ENCODE measurements at regions not wholly inside any gene's neighbourhood (a gene's known extent, or its start where the extent isn't known, plus 50 kb on each side); places are given as distances from the start of the nearest gene placed in this dataset.

- H3K4me3 ChIP-seq (ENCODE audit: low read depth, low read length), result no peak overlapping the region
- TF ChIP-seq, protein P1, sequence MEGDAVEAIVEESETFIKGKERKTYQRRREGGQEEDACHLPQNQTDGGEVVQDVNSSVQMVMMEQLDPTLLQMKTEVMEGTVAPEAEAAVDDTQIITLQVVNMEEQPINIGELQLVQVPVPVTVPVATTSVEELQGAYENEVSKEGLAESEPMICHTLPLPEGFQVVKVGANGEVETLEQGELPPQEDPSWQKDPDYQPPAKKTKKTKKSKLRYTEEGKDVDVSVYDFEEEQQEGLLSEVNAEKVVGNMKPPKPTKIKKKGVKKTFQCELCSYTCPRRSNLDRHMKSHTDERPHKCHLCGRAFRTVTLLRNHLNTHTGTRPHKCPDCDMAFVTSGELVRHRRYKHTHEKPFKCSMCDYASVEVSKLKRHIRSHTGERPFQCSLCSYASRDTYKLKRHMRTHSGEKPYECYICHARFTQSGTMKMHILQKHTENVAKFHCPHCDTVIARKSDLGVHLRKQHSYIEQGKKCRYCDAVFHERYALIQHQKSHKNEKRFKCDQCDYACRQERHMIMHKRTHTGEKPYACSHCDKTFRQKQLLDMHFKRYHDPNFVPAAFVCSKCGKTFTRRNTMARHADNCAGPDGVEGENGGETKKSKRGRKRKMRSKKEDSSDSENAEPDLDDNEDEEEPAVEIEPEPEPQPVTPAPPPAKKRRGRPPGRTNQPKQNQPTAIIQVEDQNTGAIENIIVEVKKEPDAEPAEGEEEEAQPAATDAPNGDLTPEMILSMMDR (IDR thresholded peaks at IDR 0.05; ENCODE audit: borderline replicate concordance, insufficient read depth, low read depth, low read length), result no peak
These were observed 96.2 kb upstream of the GPRIN3 start for GRCh38 chr4:89403826-89404225.

- TF ChIP-seq, protein P1 (IDR thresholded peaks at IDR 0.05; ENCODE audit: borderline replicate concordance, insufficient read depth, low read depth, low read length), result no peak
- H3K4me3 ChIP-seq (ENCODE audit: low read depth, low read length), result no peak overlapping the region
These were observed 92.9 kb upstream of the GPRIN3 start for GRCh38 chr4:89400287-89401035.

- TF ChIP-seq, protein P1 (IDR thresholded peaks at IDR 0.05; ENCODE audit: borderline replicate concordance, insufficient read depth, low read depth, low read length), result no peak
- H3K4me3 ChIP-seq (ENCODE audit: low read depth, low read length), result no peak overlapping the region
These were observed 91.0 kb upstream of the GPRIN3 start for GRCh38 chr4:89398644-89399043.

DNA sequence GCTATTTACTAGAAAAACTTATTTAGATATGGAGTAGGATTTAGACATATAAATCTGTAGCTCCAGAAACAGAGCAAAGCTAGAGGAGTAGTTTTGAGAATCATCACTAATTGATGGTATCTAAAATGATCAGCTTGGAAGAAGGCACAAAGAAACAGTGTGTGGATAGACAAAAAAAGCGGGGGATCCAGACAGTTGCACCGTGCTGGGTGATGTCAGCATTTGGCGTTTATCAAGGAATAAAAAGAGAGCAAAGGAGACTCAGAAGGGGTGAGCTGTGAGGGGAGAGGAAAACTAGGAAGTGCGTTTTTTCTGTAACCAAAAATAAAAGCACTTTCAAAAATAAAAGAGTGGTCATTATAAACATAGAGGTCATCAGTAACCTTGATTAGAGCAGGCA lies 90.5 kb upstream of the GPRIN3 start:
- no peak overlapping the region for H3K4me3 ChIP-seq (ENCODE audit: low read depth, low read length)
- TF ChIP-seq, protein P1 (IDR thresholded peaks at IDR 0.05; ENCODE audit: borderline replicate concordance, insufficient read depth, low read depth, low read length), result no peak

DNA sequence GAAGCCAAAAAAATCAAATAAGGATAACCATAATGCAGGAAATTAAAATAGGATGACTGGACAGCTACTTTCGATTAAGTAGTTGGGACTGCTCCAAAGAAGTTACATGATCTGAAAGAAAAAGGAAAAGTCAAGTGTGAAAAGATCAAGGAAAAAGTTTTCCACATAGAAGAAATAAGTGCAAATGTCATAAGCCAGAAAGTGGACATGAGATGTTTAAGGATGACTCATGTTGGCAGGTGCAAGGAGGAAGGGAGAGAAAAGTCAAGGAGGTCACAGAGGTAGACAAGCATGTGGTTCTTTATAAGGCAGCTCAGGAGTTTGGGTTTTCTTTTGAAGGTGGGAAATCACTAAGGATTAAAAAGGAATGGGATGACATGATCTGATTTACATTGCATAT lies 89.8 kb upstream of the GPRIN3 start:
- TF ChIP-seq, protein P1 (IDR thresholded peaks at IDR 0.05; ENCODE audit: borderline replicate concordance, insufficient read depth, low read depth, low read length), result no peak
- H3K4me3 ChIP-seq (ENCODE audit: low read depth, low read length), result no peak overlapping the region

DNA sequence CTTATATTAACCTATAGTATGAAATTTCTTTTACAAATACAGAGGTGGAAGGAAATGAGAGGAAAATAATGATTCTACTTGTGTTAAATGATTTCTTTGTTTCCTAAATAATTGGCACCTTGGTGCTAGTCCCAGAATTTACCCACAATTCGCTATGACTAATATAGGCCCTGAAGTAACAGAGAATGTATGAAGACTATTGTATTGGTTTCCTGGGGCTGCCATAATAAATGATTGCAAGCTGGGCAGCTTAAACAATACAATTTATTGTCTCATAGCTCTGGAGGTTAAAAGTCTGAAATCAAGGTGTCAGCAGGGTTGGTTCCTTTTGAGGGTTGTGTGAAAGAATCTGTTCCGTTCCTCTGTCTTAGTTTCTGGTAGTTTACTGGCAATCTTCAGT lies 74.8 kb upstream of the GPRIN3 start:
- TF ChIP-seq, protein P1 (IDR thresholded peaks at IDR 0.05; ENCODE audit: borderline replicate concordance, insufficient read depth, low read depth, low read length), result no peak
- H3K4me3 ChIP-seq (ENCODE audit: low read depth, low read length), result no peak overlapping the region

- TF ChIP-seq, protein P1 (IDR thresholded peaks at IDR 0.05; ENCODE audit: borderline replicate concordance, insufficient read depth, low read depth, low read length), result no peak
- no peak overlapping the region for H3K4me3 ChIP-seq (ENCODE audit: low read depth, low read length)
These were observed 73.4 kb upstream of the GPRIN3 start for GRCh38 chr4:89380980-89381379.

Data from GM12875 (cell line).